ENCODE measurements at regions not wholly inside any gene's neighbourhood (a gene's known extent, or its start where the extent isn't known, plus 50 kb on each side); places are given as distances from the start of the nearest gene placed in this dataset.

DNA sequence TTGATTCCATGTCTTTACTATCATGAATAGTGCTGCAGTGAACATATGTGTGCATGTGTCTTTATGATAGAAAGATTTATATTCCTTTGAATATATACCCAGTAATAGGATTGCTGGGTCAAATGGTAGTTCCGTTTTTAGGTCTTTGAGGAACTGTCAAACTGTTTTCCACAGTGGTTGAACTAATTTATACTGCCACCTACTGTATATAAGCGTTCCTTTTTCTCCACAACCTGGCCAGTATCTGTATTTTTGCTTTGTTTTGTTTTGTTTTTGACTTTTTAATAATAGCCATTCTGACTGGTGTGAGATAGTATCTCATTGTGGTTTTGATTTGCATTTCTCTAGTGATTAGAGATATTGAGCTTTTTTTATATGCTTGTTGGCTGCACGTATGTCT is 641.6 kb downstream of the SUCLG1 start:
- TF ChIP-seq, protein P1, sequence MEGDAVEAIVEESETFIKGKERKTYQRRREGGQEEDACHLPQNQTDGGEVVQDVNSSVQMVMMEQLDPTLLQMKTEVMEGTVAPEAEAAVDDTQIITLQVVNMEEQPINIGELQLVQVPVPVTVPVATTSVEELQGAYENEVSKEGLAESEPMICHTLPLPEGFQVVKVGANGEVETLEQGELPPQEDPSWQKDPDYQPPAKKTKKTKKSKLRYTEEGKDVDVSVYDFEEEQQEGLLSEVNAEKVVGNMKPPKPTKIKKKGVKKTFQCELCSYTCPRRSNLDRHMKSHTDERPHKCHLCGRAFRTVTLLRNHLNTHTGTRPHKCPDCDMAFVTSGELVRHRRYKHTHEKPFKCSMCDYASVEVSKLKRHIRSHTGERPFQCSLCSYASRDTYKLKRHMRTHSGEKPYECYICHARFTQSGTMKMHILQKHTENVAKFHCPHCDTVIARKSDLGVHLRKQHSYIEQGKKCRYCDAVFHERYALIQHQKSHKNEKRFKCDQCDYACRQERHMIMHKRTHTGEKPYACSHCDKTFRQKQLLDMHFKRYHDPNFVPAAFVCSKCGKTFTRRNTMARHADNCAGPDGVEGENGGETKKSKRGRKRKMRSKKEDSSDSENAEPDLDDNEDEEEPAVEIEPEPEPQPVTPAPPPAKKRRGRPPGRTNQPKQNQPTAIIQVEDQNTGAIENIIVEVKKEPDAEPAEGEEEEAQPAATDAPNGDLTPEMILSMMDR (conservative IDR thresholded peaks at IDR 0.05 in 1 of 2, IDR thresholded peaks at IDR 0.05 in 1 of 2; ENCODE audit: low read depth in 1 of 2, low read length in 2 of 2), result peak in 1 of 2 donors; percentile 10
- TF ChIP-seq EZH2 (IDR thresholded peaks at IDR 0.05; ENCODE audit: low read length, missing control alignments), result no peak

Data from fibroblast of lung (primary cell).